Activated naive CD8-positive, alpha-beta T cell treated with anti-CD3 and anti-CD28 coated beads, Interleukin-2, amount 50 U/mL, for 16 hours (primary cell): ENCODE measurements at regions not wholly inside any gene's neighbourhood (a gene's known extent, or its start where the extent isn't known, plus 50 kb on each side); places are given as distances from the start of the nearest gene placed in this dataset.

Experiments used
- DNase-seq: peaks from one replicate; pipeline ENCODE4 v3.0.0-alpha.2; 2020; ENCODE audit warnings: low read depth, low spot score

DNA sequence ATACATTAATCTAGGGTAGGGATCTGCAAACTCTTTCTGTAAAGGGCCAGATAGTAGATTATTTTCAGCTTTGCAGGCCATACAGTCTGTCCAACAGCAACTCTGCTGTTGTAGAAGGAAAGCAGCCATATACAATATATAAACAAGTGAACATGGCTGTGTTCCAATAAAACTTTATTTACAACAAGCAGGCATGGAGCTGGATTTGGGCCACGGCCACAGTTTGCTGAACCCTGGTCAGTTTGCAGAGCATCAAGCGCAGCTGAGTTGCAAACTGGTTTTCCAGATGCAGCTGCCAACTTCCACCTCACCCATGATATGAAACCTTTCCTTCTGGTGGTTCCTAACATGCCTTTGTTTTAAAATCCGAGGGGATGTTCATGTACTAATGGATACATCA, 310.4 kb upstream of the NFE2L3 start:
- no peak for DNase-seq

DNA sequence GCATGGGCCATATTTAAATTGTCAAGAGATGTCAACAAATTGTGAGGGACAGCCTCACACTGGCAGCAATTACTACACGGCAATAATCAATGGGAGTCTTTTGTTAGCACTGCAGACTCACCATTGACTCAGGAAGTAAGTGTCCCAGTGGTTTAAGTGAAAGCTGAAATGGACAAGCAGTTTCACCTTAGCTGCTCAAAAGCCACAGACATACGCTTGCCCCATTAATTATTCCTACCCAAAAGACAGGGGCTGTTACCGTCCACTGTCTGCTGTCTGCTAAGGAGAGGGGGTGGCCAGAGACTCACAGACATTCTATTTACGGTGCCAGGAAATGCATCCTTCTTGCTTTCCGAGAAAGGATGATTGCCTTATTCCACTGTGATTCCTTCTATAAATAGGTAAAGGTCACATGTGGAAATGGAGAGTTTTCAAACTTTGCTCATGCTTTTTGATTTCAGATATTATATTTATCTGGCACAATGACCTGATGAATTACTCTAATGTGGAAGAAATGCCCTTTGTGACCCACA, 309.7 kb upstream of the NFE2L3 start:
- DNase-seq, result no peak

DNA sequence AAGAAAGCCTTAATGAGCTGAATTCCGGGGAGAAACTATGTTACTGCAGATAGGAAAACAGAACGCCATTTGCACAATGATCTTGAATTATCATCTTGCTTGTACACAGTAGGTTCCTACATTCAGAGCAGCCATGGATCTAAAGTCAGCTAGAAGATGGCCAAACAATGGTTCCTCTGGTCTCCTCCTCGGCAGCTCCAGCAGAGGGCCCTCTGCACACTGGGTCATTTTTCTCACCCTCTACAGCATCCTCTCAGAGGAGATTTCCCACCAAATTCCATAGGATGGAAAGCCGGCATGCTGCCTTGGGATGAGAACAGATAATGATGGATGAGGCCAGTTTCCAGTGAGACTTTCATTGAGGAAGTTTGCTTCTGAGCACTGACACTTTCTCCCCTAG, 308.5 kb upstream of the NFE2L3 start:
- DNase-seq, result no peak

DNA sequence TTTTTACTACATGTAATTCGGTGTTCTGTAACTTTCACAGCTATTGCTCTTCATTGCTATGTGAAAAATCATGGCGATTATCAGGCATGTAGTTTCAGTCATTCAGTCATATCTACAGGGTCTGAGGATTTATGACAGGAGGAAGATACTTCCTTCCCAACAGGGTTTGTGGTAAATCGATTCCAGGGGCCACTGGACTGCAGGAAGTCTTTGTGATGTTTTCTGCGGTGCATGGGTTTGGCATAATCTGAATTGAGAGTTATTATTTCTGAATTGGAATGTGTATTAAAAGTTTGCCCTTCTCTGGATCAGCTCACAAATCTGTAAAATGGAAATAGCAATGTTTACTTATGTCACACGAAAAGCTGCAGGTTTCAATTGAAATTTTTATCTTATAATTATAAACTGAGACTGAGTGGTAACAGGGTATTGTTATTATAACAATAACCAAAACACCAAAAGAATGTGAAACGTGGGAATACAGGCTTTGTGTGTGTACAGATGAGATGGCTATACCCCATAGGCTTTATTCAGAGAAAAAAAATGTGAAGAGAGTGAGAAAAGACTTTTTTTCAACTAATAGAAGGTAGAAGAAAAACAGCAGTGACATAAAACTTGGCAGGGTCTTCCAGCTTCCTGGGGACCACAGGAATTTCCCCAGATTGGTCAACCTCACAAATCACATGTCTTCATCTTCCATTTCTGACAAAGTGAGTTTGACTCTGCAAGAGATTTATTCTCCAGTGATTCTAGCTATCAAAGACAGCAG, 307.7 kb upstream of the NFE2L3 start:
- no peak for DNase-seq

DNA sequence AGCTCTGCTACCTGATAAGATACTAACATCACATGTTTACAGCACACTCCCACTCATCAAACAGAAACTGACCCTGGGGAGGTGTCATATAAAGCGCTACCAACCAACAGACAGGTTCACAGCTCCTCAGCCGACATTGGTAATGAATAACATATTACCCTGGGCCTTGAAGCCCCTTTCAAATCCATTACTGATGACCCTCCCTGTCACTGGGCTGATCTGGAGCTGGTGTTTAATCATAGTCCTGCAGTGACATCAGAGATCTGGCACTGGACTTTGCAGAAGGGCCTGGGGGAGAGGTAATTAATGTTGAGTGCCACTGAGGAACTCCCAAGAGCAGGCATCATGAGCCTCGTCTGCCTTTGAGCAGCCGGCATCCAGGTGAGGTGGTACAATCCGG, 306.5 kb upstream of the NFE2L3 start:
- DNase-seq, result no peak

DNA sequence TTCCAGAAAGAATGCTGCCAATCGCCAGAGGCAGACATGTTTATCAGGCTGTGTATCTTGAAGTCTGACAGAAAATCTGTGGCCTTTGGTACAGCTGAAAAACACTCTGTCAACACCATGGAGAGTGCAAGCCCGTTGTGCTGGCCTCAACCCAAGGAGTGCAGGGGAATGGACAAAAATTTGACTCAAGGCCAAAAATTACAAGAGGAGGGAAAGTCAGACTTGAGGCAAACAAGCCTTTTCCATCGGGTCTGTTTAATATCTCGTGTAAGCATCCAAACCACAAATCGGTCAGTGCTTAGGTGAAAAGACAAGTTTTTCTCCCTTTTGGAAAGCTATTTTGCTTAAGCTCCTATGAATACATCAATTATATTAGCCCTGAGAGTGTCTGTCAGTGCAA, 305.3 kb upstream of the NFE2L3 start:
- DNase-seq, result no peak

DNA sequence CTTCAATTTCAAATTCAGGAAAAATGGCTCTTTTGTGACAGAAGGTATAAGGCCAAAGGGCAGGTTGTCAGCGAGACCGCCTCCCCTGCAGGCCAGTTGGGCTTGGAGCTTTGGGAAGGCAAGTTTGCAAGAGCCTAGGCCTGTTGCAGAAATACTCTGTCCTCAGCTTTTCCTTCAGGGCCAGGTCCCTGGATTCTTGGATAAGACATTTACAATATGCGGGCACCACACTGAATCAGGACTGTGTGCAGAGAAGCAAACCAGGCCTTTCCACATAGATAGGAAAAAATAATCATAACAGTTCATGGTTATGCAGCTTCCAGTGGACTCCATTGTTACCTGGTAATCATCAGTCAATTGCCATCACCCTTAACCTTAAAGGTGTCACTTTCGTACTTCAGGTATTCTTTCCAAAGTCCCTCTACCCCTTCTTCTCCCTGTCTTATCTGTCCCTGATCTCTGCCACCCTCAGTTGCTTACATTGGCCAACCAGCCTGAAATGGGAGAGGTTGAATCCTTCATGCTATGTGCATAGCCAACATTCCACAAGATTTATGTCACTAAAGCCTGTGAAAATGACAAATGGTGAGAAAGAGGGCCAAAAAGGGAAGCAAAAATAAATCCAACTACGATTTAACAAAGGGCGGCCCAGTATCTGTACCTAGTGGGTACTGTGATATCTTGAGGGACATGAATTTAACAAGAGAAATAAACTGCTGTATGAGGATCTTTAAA, 304.5 kb upstream of the NFE2L3 start:
- no peak for DNase-seq

DNA sequence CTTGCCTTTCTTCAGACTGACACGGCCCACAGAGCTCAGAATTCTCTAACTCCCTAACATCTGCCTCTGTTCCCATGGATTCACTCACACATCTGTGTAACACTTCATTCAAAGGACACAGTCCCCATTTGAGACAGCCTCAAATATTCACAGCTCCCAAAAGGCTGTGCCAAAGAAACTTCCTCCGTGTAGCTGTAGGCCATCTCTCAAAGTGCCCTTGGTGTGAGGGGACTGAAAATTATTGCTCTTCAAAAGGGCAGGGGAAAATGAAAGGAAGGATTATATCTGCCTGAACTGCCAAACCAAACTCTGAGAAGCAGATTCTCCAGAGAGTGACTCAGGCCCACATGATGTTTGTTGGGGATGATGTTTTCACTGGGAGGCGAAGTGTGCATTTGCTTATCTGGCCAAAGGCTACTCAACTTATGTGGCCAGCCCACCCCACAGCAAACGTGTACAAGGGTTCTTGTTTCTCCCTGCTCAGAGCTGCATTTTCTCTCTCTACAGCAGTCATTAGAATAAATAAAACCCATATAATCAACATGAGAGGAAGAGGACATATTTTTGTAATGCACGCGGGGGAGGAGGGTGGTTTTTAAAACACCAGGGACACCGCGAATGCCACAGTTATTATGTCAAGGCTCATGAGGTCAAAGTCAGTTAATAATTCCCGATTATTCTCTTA, 302.4 kb upstream of the NFE2L3 start:
- no peak for DNase-seq

DNA sequence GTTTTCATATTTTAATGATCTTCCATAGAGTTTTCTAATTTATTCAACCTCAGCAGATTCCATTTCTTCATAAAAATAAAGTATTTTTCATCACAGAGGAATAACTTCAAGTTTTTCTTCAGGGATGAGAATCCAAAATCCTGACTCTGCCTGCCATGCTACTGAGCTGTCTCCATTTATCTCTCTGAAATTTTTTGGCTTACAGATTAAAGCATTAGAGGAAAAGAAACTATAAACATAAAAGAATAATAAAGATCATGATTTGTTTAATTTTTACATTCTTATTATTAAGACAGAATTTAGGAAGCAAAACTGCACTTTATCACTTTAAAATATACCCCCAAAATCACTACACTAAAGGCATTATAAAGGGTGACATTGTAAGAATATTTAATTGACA, 301.8 kb upstream of the NFE2L3 start:
- no peak for DNase-seq

DNA sequence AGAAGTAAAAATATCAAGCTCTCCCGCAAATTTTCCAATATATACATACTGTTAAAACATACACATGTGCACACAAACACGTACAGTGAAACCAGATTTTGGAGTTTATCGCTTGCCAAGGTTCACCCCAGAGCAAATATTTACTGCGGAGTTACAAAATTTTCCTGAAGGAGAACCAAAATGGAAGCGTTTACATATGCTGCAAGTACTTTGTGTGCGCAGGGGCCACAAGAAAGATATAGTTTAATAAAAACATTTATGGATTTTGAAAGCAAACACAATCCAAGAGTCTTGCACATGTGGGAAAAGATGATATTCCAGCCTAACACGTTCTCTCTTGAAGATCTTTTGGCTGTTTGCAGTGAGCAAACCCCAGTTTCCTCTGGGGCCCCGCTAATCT, 301.3 kb upstream of the NFE2L3 start:
- DNase-seq, result no peak

DNA sequence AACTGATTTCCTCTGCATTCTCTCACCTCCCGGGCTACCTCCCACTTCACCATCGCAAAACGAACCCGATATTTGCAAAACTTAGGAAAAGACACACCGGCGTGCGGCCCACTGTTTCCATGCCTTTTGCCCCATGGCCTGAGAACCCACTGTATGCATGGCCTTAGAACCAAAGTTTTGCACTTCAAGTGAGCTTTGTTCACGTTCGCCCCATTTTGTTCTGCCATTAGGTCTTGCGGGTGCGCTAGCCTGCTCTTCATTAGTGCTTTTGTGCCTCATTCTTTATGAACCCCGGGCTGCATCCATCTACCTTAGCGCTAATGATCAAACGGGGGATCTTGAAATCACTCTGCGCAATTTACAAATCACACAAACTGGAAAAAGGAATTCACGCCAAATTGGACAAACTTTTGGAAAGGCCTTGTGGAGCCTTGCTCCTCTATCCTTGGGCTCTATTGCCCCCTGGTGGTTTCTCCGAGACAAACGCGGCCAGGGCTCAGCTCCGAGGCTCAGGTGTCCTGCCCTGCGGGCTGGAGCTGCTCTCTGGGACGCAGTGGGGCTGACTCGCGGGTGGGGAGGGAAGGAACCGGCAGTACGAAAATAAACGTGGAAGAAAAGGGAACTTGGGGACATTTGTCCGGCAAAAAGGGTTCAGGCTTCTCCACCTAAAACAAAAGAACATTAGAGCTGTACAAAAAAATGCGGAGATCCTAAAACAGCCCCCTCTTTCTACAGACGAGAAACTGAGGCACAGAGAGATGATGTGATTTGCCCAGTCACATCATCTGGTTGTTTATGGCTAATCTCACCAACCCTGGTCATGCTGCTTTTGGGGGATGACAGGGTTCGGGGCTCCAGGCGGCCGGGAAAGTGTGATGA, 300.4 kb upstream of the NFE2L3 start:
- peak; percentile 10 for DNase-seq

DNA sequence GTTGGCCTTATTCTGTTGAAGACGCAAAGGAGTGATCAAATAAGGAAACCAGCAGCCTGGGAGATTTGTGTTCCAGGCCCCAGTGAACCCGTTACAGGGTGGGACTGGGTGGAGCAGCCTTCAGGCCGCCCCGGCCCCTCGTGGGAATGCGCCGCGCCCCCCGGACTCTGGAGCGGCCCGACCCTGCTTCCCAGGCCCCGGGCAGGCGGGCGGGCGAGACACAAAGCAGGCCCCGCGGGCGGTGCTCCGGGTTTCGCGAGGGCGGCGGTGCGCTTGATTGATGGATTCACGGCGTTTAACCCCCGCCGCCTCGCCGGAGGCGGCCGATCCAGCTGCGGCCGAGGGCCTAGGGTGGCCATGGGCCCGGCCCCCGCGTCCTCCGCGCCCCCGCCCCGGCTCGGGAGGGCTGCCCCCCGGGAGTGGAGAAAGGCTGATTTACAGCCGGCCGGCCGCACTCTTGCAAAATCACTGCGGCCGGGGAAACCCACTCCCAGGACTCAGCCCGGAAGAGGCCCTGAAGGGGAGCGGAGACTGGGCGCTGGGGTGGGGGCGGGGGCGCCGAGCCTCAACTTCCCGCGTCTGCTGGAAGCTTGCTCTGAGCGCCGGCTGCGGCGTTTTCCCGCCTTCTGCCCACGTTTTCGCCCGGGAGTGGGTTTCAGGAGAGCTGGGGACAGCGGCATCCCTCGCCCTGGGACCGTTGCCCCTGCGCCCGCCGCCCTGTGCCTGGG, 299.6 kb upstream of the NFE2L3 start:
- no peak for DNase-seq

DNA sequence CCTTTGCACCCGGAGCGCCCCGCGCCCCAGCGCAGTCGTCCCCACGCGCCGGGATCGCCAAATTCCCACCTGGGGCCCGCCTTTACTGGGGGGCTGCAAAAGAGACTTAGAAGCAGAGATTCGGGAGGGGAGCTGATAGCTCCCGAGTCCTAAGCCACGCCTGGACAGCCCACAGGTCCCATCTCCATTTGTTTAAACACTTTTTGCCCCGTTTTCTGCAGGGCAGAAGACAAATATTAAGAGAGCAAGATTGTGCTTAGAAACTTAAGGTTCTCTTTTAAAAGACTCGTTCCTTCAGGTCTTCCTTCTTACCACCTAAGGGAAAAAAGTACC, 299.1 kb upstream of the NFE2L3 start:
- DNase-seq, result no peak

DNA sequence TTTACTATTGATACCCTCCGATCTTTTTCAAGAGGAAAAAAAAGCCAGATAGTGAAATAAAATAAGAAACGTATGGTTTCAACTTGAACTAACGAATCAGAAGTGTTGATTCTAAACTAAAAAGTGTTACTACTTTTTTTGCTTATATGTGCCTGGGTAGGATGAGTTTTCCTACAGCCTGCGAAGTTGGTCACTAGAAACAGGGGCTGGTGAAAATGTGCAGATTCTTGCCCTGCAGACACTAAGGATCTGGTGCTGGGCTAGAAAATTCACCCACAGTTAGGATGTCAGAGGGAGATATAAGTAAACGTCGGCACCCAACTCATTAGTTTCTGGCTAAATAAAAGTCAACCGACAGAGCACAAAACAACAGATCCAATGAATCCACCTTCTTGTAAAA, 298.7 kb upstream of the NFE2L3 start:
- no peak for DNase-seq

DNA sequence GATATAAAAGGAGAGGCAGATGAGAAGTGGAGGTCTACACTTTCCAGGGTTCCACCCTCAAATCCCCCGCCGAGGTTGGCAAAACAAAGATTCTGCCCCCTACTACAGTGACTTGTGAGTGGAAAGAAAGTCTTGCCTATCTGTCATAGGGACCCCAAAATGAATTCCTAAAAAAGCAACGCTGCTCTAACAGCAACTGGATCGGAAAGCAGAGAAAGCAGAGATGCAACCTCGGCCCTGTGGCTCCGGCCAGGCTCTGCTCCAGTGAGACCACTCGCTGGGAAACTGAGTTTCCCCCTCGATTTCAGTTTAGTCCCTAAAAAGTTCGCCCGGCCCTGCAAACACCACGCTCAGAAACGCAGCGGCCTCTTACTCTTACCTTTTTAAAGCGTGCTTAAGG, 297.9 kb upstream of the NFE2L3 start:
- DNase-seq, result no peak

DNA sequence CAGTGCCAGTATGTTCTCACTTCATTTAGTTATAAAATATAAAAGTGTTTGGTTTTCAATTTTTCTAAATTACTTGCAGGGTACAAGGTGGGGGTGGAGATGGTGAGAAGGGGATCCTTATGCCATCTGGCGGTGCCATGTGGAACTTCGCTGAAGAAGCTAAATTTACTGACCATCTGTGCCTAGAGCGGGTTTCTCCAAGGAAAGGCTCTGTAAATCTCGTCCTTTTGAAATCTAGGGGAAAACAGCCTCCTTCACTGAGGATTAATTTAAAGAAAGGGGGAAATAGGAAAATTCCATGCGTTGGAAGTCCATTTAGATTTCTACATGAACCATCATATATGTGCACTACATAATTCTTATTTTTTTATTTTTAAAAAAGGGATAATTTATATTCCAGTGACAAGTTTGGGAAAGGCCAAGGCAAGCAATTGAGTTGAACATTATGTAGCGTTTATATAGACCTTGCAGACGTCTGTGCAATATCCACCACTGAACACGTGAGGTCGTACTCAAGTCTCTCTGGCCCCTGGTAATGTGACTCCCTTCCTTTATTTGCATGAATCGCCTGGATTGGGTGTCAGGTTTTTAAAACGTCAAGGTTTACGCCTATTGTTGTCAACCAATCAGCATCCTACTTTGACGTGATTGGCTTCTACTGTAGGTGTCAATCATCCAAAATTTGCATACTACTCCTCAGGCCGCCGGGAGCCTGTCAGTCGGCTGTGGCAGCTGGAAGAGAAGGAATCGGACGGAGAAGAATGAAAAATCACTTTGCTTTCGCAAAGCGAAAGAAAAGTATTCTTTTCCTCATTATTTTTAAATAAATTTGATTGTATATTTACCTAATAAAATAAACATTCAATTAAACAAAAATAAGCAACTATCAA, 297.1 kb upstream of the NFE2L3 start:
- DNase-seq, result no peak

DNA sequence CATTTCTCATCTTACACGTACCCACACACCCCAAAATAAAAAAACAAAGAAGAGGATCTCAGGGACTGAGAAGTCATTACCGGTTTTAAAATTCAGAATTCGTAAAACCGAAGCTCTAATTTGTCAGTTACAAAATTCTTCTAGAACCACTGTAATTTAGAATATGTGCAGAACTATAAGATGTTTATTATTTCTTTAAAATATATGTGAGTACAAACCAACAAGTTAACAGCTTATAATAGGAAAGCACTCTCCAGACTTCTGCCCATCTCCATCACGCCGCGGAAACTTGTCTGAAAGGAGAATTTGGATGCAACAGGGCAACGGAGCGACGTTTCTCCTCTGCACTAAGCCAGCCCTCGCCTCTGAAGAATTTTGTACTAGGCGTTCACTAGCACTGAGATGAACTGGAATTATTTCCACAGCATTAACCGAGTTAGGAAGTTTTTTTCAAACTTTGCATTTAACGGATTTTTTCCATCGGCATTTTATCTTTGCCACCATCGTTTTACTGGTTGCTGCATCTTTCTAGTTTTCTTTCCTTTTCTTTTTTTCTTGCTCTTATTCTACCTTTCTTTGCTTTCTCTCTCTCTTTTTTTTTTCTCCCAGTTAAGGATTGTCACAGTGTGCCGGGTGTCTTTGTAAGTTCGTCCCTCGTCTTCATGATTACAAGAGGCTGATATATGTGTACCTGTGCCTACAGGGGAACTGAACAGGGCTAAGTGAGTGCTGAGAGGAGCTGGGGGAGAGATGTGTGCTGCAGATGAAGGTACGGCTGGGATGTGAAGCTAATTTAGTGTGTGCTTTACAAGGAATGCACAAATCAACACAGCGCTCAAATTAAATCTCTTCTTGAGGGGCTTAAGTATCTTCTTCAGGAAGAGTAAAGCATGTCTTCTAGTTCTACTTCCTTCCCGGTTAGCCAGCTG, 295.9 kb upstream of the NFE2L3 start:
- no peak for DNase-seq

DNA sequence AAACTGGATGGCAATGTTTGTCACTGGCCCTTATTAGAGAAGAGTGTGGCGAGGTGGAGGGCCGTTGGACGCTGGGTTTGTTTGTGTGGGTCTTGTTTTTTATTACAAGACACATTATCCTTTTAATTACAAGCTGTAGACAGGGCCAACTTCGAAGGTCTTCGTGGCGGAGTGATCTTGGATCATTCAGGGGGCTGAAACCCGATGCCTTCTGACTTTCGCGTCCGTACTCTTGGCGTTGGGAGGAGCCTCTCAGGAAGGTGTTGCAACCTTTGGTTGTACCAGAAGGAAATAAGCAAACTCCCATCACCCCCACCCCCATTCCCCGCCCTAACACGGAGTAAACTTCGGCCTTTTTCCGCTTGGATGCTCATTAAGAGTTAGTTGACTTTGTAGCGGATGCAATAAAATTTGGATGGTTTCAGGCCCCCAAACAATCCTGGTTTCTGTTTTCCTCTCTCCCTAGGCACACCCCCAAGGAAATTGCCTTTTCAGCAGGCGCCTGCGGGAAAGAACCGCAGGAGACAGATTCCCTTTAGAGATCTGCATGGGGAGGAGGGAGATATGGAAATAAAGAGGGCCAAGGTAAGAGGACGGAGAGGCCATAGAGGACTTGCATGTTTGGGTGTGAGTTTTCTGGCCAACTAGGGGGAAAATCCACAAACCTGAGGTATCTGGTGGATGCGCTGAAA, 294.5 kb upstream of the NFE2L3 start:
- DNase-seq, result no peak
